Renal pelvis (tissue), 1 donor: ENCODE measurements at regions not wholly inside any gene's neighbourhood (a gene's known extent, or its start where the extent isn't known, plus 50 kb on each side); places are given as distances from the start of the nearest gene placed in this dataset.

ENCODE experiments used
- DNase-seq: peaks from one replicate; pipeline ENCODE4 v3.0.0-alpha.2; 2013

DNA sequence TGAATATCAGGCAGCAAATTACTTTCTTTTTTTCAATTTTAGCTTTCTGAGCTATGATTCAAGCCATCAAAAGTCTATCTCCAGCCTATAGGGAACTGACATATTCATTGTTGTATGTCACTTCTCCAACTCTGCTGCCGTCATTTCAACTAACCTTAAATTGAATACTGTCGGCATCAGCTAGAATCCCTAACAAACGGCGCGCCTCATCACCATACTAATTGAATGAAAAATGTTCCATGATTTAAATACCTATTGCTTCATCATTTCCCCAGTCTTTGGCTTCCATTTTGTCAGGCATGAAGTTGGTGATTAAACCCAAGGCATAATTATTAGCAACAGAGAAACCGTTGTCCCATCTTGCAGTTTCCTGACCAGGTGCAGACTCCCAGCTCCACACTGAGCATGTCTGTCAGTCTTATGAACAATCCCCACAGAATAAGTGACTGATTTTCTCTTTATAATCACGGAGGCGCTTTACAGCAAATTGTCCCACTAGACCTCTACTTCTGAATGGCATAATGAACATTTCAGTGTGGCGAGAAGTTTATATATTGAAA lies 83.5 kb upstream of the NPY start:
- no peak for DNase-seq

DNA sequence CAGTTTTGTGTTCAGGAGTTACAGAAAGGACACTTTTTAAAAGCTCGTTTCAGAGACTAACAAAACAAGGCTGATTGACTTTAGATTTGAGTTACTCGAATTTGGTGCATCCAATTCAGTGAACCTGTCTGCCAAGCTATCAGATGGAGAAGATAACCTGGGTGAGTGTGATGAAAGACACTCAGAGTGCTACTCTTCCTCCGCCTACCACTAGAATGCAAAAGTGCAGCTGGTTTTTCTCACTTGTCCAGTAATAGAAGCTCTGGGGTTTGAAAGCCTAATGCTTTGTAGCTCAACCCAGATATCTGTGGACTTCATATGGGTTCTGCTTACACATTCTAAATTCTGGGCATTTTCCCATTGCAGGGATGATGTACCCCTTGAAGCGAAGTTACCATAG lies 82.8 kb upstream of the NPY start:
- DNase-seq, result no peak

DNA sequence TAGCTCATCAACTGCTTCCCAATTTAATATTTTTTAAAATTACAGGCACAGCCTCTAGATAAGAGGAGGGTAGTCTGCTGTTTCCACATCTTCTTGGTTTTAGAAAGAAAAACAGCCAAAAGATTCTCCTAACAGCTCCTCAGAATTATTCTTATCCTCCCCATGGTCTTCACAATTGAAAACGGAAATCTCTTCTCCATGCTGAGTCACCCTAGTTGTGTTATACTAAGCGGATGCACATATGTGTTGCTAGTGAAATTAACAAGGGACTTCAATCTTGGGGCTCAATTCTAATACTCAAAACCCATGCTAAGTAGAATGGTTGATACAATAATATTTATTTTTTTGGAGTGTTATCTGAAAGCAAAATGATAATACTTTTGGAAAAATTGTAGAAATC lies 71.9 kb upstream of the NPY start:
- DNase-seq, result no peak

DNA sequence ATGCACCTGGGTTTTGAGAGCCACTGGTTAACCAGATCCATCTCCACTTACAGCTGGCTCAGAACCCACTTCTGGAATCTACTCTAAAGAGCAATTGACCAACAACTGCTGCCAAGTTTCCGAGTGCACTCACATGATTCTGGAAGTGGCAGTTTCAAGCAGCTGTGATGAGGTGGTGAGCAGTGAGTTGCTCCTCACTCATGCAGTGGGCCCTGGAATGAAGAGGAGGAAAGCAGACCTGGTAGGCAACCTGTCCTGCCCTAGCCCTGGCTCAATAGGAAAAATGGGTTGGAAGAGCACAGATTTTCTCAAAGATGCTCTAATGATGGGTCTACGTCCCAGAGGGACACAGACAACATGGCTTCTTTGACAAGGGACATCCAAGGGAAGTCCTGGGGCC lies 70.7 kb upstream of the NPY start:
- DNase-seq, result no peak

DNA sequence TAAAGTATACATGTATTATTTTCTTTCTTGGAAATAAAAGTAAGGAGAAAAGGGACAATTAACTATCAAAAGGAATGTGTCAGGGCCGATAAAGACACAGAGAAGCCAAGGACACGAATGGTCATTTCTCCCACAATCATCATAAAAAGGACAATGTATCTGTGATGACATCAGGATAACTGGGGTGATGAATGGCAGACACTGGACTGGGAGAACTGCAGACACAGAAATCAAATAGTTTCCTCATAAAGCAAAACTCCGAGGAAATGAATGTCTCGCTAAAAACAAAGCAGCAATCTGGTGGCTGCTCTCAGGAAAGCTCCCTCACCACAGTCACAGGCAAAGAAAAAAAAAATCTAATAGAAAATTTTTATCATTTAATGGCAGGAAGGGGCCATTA lies 69.3 kb upstream of the NPY start:
- no peak for DNase-seq

DNA sequence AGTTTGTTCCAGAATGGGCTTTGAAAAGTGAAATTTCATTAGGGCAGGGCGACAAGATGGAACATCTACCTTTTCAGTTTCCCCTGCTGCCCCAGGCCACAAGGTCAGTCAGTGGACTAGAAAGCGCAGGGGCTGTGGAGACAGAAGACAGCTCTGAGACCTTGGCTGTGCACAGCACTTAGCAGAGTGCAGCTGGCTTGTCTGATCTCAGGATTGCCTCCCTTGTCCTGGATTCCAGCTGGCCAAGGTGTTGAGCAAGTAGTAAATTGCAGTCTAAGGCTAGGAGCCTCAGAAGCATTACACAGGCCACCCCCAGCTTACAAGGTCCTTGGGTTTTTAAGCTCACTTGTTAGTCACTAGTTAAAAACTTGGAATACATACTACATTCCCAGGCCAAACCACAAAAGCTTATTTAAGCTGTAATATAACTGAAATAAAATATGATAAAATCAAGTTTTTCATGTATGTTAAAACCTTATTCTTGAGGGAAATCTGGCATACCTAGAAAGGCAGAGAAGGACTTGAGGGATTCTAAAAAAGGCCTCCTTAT lies 67.3 kb upstream of the NPY start:
- DNase-seq, result no peak

DNA sequence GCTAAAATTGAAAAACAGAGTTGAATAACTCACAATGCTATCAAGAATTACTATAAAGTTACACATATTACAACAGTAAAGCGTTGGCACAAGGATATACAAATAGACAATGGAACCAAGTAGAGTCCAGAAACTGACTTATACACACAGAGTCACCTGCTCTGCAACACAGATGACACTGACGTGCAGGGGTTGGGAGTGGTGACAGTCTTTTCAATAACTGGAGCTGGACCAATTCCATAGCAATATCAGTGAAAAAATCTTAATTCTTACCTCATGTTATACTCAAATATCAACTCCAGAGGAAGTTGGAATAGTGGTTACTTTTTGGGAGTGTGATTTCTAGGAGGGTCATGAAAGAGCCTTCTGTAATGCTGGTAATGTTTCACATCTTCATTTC lies 62.5 kb upstream of the NPY start:
- no peak for DNase-seq

DNA sequence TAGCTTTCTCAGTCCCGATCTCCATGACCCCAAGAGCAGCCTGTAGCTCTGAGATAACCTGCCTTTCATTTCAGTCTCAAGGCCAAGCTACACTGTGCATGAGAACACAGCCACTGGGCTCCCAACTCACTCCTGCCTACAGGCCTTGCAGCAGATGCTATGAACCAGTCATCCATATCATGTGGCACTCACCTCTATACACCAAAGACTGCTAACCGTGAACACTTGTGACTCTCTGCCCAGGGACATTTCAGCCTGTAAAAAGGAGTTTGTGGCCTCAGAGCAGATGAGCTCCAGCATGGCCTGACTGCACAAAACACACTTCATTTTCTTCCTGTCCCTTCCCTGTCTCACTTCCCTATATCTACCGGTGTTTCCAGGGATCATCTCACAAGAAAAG lies 56.9 kb upstream of the NPY start:
- no peak for DNase-seq

DNA sequence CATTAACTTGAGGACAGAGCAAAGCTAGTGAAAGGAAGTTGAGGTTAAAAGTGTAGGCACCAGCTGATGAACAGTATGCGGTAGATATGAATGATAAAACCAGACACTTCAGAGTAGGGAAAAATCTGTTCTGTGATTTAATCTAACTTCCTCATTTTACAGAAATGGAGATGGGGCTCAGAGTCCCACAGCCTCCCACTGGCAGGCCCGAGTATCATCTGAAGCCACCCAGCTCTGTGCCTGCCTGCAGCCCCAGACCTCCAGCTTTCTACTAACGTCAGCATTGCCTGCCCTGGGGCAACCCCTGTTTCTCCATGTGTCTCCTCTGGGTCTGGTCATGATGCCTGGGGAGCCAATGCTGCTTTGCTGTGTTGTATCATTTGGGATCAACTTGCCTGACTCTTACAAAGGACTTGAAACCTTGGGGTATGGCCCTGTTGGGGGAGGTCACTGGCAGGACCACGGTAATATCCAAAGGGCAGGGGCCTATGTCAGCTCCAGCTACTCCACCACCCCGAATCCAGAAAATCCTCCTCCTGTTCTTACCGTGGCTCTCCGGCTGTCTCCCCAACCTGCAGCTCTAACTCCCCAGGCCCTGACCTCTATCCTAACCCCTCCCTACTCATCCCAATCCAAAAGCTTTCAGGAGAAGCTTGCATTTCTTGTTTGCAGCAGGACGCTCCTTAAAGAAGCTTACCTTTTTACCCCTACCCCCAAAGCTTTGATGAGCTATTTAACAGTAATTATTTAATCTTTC lies 56.2 kb upstream of the NPY start:
- no peak for DNase-seq

DNA sequence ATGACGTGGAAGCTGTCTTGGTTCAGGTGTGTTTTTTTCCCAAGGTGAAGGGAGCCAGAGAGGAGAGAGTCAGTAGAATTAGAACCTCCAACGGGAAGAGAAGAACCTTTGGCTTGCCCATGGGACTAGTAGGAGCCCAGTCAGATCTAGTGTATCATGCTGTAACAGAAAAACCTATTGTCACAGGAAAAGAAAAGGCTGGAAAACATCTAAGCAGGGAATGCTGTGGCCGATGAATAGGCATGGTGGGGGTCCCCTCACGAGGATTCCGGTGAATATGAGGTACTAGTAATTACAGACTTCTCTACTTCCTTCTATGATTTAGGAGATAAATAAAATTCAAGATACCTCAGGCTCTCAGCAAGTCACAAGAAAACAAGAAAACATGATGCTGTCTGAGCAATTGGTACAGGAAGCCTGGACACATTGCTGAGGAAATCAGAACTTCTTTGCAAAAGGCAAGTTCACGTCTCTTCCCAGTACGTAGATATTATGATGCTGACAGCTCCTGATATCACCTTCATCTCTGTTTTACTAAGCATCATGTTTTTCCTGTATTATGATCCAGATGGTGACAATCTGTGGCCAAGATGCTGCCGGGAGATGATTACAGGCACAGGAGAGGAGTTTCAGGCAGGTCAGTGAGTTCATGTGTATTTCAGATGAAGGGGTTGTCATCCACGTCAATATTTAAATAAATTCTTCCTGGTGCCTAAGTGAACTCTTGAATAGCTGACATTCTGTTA lies 54.3 kb upstream of the NPY start:
- no peak for DNase-seq

DNA sequence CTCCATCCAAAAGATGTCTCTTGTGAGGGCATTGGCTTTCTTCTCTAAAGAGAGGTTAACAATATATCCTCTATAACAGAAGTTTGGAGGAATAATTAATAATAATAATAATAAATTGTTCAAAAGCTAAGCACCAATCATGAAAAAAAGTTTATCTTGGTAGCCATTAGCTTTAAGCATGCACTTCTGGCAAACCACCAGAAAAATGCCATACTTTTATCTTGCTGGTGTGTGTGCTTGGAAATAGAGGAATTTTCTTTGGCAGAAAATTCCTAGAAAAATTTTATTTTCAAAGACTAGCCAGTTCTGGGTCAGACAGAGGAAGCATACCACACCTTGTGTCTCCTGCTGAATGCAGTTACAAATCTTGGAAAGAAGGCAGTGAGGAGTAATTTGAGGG lies 52.5 kb upstream of the NPY start:
- DNase-seq, result no peak

DNA sequence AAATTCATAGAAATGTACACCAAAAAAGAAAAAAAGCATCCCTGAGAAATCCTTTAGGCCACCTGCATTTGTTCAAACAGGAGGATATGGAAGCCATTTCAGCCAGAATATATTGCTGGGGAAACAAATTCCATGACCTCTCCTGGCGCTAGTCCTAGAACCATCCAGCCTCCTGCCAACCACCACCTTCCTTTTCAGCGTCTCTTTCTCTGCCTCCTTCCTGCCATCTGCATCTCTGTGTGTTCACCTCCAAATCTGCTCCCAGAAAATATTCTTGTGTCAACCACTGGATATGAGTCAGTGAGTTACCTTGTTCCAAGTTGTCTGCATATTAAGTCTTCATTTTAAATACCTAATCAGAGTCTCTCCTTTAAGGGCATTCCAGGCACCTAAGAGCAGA lies 50.6 kb upstream of the NPY start:
- DNase-seq, result no peak
